ENCODE measurements at regions not wholly inside any gene's neighbourhood (a gene's known extent, or its start where the extent isn't known, plus 50 kb on each side); places are given as distances from the start of the nearest gene placed in this dataset.

DNA sequence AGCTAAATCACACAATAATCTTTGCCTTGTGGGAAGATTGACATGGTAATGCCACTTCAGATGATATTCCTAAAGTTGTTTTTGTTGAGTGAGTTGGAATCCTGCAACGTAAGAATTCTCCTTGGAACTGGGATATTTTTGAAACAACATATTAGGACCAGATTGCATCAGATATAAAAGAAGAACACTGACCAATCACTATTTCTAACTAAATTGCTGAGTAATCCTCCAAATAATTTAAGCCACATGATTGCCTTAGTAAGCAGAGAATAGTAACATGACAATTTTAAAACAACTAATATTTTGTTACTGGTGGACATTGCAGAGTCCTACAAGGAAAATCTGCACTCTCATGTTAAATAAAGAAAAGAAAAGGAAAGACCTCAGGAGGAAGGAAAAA, 353.9 kb upstream of the LMCD1 start:
- TF ChIP-seq, protein P1, sequence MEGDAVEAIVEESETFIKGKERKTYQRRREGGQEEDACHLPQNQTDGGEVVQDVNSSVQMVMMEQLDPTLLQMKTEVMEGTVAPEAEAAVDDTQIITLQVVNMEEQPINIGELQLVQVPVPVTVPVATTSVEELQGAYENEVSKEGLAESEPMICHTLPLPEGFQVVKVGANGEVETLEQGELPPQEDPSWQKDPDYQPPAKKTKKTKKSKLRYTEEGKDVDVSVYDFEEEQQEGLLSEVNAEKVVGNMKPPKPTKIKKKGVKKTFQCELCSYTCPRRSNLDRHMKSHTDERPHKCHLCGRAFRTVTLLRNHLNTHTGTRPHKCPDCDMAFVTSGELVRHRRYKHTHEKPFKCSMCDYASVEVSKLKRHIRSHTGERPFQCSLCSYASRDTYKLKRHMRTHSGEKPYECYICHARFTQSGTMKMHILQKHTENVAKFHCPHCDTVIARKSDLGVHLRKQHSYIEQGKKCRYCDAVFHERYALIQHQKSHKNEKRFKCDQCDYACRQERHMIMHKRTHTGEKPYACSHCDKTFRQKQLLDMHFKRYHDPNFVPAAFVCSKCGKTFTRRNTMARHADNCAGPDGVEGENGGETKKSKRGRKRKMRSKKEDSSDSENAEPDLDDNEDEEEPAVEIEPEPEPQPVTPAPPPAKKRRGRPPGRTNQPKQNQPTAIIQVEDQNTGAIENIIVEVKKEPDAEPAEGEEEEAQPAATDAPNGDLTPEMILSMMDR (IDR thresholded peaks at IDR 0.05): no peak
- TF ChIP-seq POLR2A (IDR thresholded peaks at IDR 0.05): no peak
- no peak for TF ChIP-seq POLR2AphosphoS5 (IDR thresholded peaks at IDR 0.05)
